ENCODE measurements at regions not wholly inside any gene's neighbourhood (a gene's known extent, or its start where the extent isn't known, plus 50 kb on each side); places are given as distances from the start of the nearest gene placed in this dataset.

DNA sequence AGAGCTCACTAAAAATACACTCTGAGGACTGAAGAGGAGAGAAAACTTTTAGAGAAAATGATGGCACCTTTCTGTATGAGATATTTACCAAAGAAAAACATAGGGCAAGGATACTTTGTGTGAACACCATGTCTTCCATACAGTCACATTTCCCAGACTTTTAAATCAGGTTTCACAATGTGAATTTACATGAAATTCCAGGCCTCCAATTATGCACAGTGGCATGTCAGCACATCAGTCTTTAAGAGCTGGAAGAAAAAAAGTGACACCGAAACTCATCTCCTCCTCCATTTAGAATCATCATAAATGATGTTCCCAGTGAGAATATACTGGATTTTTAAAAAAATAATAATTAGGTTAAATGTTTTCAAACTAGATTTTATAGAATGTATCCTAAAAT lies 232.2 kb upstream of the UBASH3B start:
- H3K4me3 ChIP-seq (ENCODE audit: low read depth, low read length): no peak overlapping the region
- H3K27ac ChIP-seq: no peak overlapping the region
- TF ChIP-seq, protein P1, sequence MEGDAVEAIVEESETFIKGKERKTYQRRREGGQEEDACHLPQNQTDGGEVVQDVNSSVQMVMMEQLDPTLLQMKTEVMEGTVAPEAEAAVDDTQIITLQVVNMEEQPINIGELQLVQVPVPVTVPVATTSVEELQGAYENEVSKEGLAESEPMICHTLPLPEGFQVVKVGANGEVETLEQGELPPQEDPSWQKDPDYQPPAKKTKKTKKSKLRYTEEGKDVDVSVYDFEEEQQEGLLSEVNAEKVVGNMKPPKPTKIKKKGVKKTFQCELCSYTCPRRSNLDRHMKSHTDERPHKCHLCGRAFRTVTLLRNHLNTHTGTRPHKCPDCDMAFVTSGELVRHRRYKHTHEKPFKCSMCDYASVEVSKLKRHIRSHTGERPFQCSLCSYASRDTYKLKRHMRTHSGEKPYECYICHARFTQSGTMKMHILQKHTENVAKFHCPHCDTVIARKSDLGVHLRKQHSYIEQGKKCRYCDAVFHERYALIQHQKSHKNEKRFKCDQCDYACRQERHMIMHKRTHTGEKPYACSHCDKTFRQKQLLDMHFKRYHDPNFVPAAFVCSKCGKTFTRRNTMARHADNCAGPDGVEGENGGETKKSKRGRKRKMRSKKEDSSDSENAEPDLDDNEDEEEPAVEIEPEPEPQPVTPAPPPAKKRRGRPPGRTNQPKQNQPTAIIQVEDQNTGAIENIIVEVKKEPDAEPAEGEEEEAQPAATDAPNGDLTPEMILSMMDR (IDR thresholded peaks at IDR 0.05; ENCODE audit: low read depth, low read length): no peak
- H3K9me3 ChIP-seq (ENCODE audit: severe bottlenecking): no peaks in the 10 kb centered on the region
- no peaks in the 10 kb centered on the region for H3K36me3 ChIP-seq
- DNase-seq: no peak
- peaks cover 23% of the 10 kb centered on the region for H3K27me3 ChIP-seq (ENCODE audit: insufficient read depth, low read depth, severe bottlenecking)

DNA sequence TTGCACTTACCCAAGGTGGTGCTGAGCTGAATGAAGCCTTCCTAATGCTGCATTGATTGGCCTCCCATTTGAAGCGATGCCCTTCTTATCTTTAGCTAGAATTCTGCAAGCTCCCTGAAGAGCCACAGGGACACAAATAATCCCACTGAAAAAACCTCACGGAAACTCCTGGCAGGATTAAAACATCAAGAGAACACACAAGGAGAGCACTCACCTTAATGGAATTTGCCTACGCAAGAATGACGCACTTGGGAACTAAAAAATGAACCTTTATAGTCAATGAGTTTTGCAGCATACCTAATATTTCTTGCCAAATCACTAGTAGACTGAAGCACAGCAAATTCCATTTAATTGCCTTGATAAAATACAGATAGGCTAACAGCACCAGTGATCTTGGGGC lies 232.8 kb upstream of the UBASH3B start:
- Histone ChIP-seq H3K27ac (no peak overlapping the region), H3K36me3 (no peaks in the 10 kb centered on the region), H3K9me3 (ENCODE audit: severe bottlenecking) (no peaks in the 10 kb centered on the region), H3K4me3 (ENCODE audit: low read depth, low read length) (no peak overlapping the region), H3K27me3 (ENCODE audit: insufficient read depth, low read depth, severe bottlenecking) (peaks cover 26% of the 10 kb centered on the region)
- TF ChIP-seq, protein P1 (IDR thresholded peaks at IDR 0.05; ENCODE audit: low read depth, low read length): no peak
- DNase-seq: no peak

DNA sequence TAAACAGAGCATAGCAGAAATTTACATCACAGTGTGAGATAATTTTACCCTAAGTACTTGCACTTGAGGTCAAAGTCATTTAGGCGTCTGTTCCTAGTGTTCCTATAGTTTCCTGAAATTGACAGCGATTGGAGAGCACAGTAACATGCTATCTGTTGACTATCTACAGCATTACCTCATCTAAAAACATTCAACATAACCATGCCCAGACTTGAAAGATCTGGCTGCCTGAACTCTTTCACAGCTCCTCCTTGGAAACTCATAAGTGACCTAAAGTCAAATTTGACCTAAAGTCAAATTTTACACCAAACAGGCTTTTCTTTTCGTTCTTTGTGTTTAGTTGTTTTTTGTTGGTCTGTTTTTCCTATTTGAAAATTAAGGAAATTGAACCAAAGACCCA lies 233.8 kb upstream of the UBASH3B start:
- DNase-seq: no peak
- Histone ChIP-seq H3K27ac (no peak overlapping the region), H3K9me3 (ENCODE audit: severe bottlenecking) (no peaks in the 10 kb centered on the region), H3K36me3 (no peaks in the 10 kb centered on the region), H3K27me3 (ENCODE audit: insufficient read depth, low read depth, severe bottlenecking) (peaks cover 31% of the 10 kb centered on the region), H3K4me3 (ENCODE audit: low read depth, low read length) (no peak overlapping the region)
- TF ChIP-seq, protein P1 (IDR thresholded peaks at IDR 0.05; ENCODE audit: low read depth, low read length): no peak

DNA sequence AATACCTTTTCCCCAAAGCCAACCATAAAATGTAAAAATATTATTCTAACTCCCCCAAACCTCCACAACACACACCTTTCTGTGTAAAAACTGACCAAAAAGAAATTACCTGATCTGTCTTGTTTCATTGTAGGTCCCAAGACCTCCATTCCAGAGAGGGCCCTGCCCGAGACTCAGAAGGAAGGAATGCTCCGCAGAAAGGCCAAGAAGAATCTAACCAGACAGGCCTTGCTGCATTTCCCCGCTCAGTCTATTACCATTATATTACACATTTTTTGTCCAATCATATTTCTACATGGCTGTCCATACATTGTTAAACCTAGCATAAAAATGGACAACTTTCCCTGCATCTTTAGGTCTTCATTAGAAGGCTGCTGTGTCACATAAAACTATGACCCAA lies 237.5 kb upstream of the UBASH3B start:
- Histone ChIP-seq H3K4me3 (ENCODE audit: low read depth, low read length) (no peak overlapping the region), H3K27ac (no peak overlapping the region), H3K9me3 (ENCODE audit: severe bottlenecking) (peaks cover 3% of the 10 kb centered on the region), H3K36me3 (no peaks in the 10 kb centered on the region), H3K27me3 (ENCODE audit: insufficient read depth, low read depth, severe bottlenecking) (peaks cover 23% of the 10 kb centered on the region)
- no peak for DNase-seq
- TF ChIP-seq, protein P1 (IDR thresholded peaks at IDR 0.05; ENCODE audit: low read depth, low read length): no peak

DNA sequence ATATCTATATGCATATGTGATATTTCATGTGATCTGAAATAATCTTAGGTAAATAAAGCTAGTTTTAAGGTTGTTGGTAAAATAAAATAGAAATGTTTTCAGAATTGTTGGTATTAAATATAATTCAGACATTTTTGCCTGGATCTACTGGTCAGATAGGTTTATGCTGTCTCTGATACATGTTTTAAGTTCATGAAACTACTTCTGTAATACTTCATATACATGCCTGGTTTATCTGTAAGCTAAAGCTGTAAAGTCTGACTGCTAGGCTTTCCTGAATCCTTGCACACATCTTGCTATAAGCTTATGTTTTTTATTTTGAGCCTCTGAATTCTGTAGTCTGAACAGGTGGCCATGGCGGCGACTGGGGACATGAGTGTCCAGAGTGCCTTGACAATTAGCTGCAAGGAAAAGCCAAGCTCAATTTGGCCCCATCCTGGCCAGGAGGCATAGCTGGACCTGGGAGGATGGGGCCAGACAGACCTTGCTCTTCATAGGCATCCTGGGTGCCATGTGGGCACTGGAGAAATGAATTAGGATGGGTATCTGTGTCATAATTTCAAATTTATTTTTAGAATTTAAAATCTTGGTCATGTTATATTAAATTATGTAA lies 241.0 kb upstream of the UBASH3B start:
- peaks cover 10% of the 10 kb centered on the region for H3K27me3 ChIP-seq (ENCODE audit: insufficient read depth, low read depth, severe bottlenecking)
- no peak overlapping the region for H3K27ac ChIP-seq
- no peak overlapping the region for H3K4me3 ChIP-seq (ENCODE audit: low read depth, low read length)
- H3K9me3 ChIP-seq (ENCODE audit: severe bottlenecking): peaks cover 3% of the 10 kb centered on the region
- no peaks in the 10 kb centered on the region for H3K36me3 ChIP-seq
- no peak for DNase-seq
- TF ChIP-seq, protein P1 (IDR thresholded peaks at IDR 0.05; ENCODE audit: low read depth, low read length): no peak

DNA sequence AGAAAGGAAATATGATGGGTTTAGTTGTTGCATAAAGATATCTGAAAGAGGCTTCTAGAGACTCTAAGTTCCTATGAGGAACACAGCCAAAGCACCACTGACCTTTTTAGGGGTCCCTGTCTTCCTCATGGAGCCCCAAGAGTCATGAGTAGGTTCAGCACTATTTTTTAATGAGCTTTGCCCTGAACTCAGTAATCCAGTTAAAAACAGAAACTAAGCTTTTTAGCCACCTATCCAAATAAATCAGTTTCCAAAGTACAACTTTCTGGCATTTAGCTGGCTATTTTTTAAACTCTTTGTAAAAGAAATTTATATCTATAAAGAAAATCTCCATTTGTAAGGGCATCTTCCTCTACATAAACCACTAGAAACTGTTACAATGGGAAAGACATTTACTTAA lies 241.8 kb upstream of the UBASH3B start:
- no peak for DNase-seq
- no peaks in the 10 kb centered on the region for H3K36me3 ChIP-seq
- H3K9me3 ChIP-seq (ENCODE audit: severe bottlenecking): peaks cover 3% of the 10 kb centered on the region
- H3K4me3 ChIP-seq (ENCODE audit: low read depth, low read length): no peak overlapping the region
- H3K27ac ChIP-seq: no peak overlapping the region
- TF ChIP-seq, protein P1 (IDR thresholded peaks at IDR 0.05; ENCODE audit: low read depth, low read length): no peak
- peaks cover 14% of the 10 kb centered on the region for H3K27me3 ChIP-seq (ENCODE audit: insufficient read depth, low read depth, severe bottlenecking)
